ENCODE measurements at regions not wholly inside any gene's neighbourhood (a gene's known extent, or its start where the extent isn't known, plus 50 kb on each side); places are given as distances from the start of the nearest gene placed in this dataset.

DNA sequence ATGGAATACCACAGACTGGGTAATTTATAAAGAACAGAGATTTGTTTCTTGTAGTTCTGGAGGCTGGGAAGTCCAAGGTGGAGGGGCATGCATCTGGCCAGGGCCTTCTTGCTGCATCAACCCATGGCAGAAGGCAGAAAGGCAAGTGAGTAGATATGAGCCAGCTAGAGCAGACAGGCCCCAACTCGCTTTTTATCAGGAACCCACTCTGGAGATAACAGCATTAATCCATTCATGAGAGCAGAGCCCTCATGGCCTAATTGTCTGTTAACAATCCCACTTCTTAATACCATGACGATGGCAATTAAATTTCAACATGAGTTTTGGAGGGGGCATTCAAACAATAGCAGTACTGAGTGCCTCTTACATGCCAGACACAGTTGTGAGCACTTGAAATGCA lies 87.2 kb upstream of the SOX13 start:
- TF ChIP-seq EZH2phosphoT487 (IDR thresholded peaks at IDR 0.05; ENCODE audit: unreplicated experiment), result no peak
- no peak for TF ChIP-seq POLR2AphosphoS5 (IDR thresholded peaks at IDR 0.05; ENCODE audit: low read depth)
- TF ChIP-seq, protein P1, sequence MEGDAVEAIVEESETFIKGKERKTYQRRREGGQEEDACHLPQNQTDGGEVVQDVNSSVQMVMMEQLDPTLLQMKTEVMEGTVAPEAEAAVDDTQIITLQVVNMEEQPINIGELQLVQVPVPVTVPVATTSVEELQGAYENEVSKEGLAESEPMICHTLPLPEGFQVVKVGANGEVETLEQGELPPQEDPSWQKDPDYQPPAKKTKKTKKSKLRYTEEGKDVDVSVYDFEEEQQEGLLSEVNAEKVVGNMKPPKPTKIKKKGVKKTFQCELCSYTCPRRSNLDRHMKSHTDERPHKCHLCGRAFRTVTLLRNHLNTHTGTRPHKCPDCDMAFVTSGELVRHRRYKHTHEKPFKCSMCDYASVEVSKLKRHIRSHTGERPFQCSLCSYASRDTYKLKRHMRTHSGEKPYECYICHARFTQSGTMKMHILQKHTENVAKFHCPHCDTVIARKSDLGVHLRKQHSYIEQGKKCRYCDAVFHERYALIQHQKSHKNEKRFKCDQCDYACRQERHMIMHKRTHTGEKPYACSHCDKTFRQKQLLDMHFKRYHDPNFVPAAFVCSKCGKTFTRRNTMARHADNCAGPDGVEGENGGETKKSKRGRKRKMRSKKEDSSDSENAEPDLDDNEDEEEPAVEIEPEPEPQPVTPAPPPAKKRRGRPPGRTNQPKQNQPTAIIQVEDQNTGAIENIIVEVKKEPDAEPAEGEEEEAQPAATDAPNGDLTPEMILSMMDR (conservative IDR thresholded peaks at IDR 0.05; ENCODE audit: low read depth in 2 of 2), result no peak
- TF ChIP-seq EZH2 (IDR thresholded peaks at IDR 0.05; ENCODE audit: low read depth, unreplicated experiment), result no peak
